Gastrocnemius medialis (tissue), 4 donors: ENCODE measurements at regions not wholly inside any gene's neighbourhood (a gene's known extent, or its start where the extent isn't known, plus 50 kb on each side); places are given as distances from the start of the nearest gene placed in this dataset.

Experiments used
- POLR2A ChIP-seq, 2 donors: fragments of 450-650 bp; IDR thresholded peaks; one replicate each; pipeline ENCODE4 v1.6.1; 2017; ENCODE audit warnings: antibody characterized with exemption in 2 of 2, mild to moderate bottlenecking in 2 of 2, moderate library complexity in 2 of 2
- TF ChIP-seq, protein P1 (sequence below), 5 experiments: fragments of 450-650 bp in 3 of 5; fragments of 200-600 bp in 2 of 5; sonication (generic) in 2 of 5; IDR thresholded peaks in 4 of 5; conservative IDR thresholded peaks in 1 of 5; 1 replicate in 4 of 5; 2 replicates in 1 of 5; pipeline ENCODE4 v1.5.1; 2016 to 2019; ENCODE audit warnings: antibody characterized with exemption in 5 of 5, mild to moderate bottlenecking in 3 of 5, moderate library complexity in 3 of 5

DNA sequence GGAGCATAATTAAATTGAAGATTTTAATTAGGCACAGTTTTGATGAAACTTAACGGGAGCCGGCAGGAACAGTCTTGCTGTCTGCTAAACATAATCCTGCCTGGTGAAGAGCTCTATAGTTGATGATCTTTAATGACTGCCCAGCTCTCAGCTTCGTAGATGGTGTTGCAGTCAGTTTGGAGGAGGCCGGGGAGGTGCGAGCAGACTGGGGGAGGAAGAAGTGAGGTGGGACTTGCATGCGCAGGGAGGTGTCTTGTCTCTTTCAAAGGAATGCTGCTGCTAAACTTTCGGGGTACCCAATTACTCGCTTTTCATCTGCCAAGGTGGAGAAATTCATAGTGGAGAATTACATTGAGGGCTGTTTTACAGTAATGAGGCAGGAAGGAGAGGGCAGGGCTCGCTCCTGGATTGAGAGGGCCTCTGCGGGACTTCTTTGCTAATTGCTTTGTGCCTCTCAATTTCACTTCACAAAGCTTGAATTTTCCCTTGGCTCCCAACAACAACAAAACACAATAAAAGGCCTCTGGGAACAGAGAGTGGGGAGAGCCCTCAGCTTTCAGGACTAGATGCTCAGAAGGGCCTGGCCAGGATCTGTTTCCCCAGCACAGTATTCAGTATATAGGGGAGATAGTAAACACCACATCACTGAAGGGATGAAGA lies 257.9 kb upstream of the ADRA1B start:
- TF ChIP-seq, protein P1, sequence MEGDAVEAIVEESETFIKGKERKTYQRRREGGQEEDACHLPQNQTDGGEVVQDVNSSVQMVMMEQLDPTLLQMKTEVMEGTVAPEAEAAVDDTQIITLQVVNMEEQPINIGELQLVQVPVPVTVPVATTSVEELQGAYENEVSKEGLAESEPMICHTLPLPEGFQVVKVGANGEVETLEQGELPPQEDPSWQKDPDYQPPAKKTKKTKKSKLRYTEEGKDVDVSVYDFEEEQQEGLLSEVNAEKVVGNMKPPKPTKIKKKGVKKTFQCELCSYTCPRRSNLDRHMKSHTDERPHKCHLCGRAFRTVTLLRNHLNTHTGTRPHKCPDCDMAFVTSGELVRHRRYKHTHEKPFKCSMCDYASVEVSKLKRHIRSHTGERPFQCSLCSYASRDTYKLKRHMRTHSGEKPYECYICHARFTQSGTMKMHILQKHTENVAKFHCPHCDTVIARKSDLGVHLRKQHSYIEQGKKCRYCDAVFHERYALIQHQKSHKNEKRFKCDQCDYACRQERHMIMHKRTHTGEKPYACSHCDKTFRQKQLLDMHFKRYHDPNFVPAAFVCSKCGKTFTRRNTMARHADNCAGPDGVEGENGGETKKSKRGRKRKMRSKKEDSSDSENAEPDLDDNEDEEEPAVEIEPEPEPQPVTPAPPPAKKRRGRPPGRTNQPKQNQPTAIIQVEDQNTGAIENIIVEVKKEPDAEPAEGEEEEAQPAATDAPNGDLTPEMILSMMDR (IDR thresholded peaks at IDR 0.05 in 4 of 5, conservative IDR thresholded peaks at IDR 0.05 in 1 of 5): no peak
- no peak for TF ChIP-seq POLR2A (IDR thresholded peaks at IDR 0.05)
